GM18873 (cell line): ENCODE measurements at regions not wholly inside any gene's neighbourhood (a gene's known extent, or its start where the extent isn't known, plus 50 kb on each side); places are given as distances from the start of the nearest gene placed in this dataset.

Source experiments
- ATAC-seq: cut with Tn5 transposase; IDR thresholded peaks from one replicate; pipeline ENCODE4 v1.9.1; 2021; ENCODE audit warnings: mild to moderate bottlenecking, moderate library complexity, moderate number of reproducible peaks; ENCODE audit not compliant: unreplicated experiment, low FRiP score

- ATAC-seq, result no peak
These were observed 337.2 kb upstream of the SLC39A10 start for GRCh38 chr2:195319548-195320412.

- no peak for ATAC-seq
These were observed 337.9 kb upstream of the SLC39A10 start for GRCh38 chr2:195319112-195319460.

- no peak for ATAC-seq
These were observed 338.4 kb upstream of the SLC39A10 start for GRCh38 chr2:195318440-195319111.

- no peak for ATAC-seq
These were observed 339.5 kb upstream of the SLC39A10 start for GRCh38 chr2:195317550-195317949.

- no peak for ATAC-seq
These were observed 340.5 kb upstream of the SLC39A10 start for GRCh38 chr2:195316486-195316885.

- ATAC-seq, result no peak
These were observed 343.1 kb upstream of the SLC39A10 start for GRCh38 chr2:195313962-195314361.

GRCh38 chr2:195312662-195313061 is 344.4 kb upstream of the SLC39A10 start:
- no peak for ATAC-seq

- no peak for ATAC-seq
These were observed 348.9 kb upstream of the SLC39A10 start for GRCh38 chr2:195308163-195308562.

GRCh38 chr2:195307751-195308150 is 349.3 kb upstream of the SLC39A10 start:
- no peak for ATAC-seq

GRCh38 chr2:195304310-195304709 is 352.7 kb upstream of the SLC39A10 start:
- ATAC-seq, result no peak

- no peak for ATAC-seq
These were observed 356.4 kb upstream of the SLC39A10 start for GRCh38 chr2:195300631-195301030.

GRCh38 chr2:195299600-195299999 is 357.4 kb upstream of the SLC39A10 start:
- ATAC-seq, result no peak

GRCh38 chr2:195296490-195296889 is 360.5 kb upstream of the SLC39A10 start:
- no peak for ATAC-seq

GRCh38 chr2:195289081-195289480 is 367.9 kb upstream of the SLC39A10 start:
- no peak for ATAC-seq

- ATAC-seq, result no peak
These were observed 377.1 kb upstream of the SLC39A10 start for GRCh38 chr2:195279840-195280427.

- ATAC-seq, result no peak
These were observed 386.5 kb upstream of the SLC39A10 start for GRCh38 chr2:195270466-195271039.

GRCh38 chr2:195269220-195269619 is 387.8 kb upstream of the SLC39A10 start:
- ATAC-seq, result no peak

- no peak for ATAC-seq
These were observed 399.0 kb upstream of the SLC39A10 start for GRCh38 chr2:195257979-195258378.

- no peak for ATAC-seq
These were observed 405.0 kb upstream of the SLC39A10 start for GRCh38 chr2:195252018-195252417.

GRCh38 chr2:195251214-195251613 is 405.8 kb upstream of the SLC39A10 start:
- ATAC-seq, result no peak

- no peak for ATAC-seq
These were observed 418.2 kb upstream of the SLC39A10 start for GRCh38 chr2:195238826-195239225.
